Panc1 (cell line): ENCODE measurements at regions not wholly inside any gene's neighbourhood (a gene's known extent, or its start where the extent isn't known, plus 50 kb on each side); places are given as distances from the start of the nearest gene placed in this dataset.

Experiments
- ATAC-seq: fragments of 200-7000 bp; cut with Tn5 transposase; 2 replicates; pipeline ENCODE4 v1.9.1; 2020; ENCODE audit warnings: mild to moderate bottlenecking, moderate library complexity
- BruUV-seq: library from RNA; stranded (reverse); fragments of 400-500 nt; replicated peaks from 2 replicates; lab custom pipeline; 2021; lab: Mats Ljungman, UMichigan
- CTCF ChIA-PET: fragments of 300-600 bp; sonication (Branson Sonifier 250); formaldehyde crosslinking; loops from one replicate; lab custom pipeline; 2022; ENCODE audit warnings: antibody characterized with exemption; lab: Charles Lee
- POLR2A ChIA-PET: fragments of 300-600 bp; sonication (Branson Sonifier 250); formaldehyde crosslinking; loops from one replicate; lab custom pipeline; 2022; ENCODE audit warnings: antibody characterized with exemption; lab: Charles Lee
- DNase-seq: peaks from one replicate; pipeline ENCODE4 v3.0.0-alpha.2; 2010; ENCODE audit warnings: low read depth, low spot score
- H3K27ac ChIP-seq: 2 replicates; pipeline ENCODE4 v1.5.1; 2011; ENCODE audit warnings: mild to moderate bottlenecking, low read length, inconsistent platforms
- H3K27me3 ChIP-seq: fragments of 200-500 bp; sonication (Bioruptor generic); 2 replicates; pipeline ENCODE4 v1.6.0; 2014; ENCODE audit warnings: low read length, inconsistent platforms; ENCODE audit not compliant: control insufficient read depth, insufficient read depth
- H3K36me3 ChIP-seq: fragments of 200-500 bp; sonication (Bioruptor generic); 2 replicates; pipeline ENCODE4 v1.5.1; 2014; ENCODE audit warnings: inconsistent platforms, mild to moderate bottlenecking, low read length, moderate library complexity; ENCODE audit not compliant: control insufficient read depth, insufficient read depth
- H3K4me1 ChIP-seq: 2 replicates; pipeline ENCODE4 v1.5.1; 2011; ENCODE audit warnings: inconsistent platforms, mild to moderate bottlenecking, low read length, moderate library complexity; ENCODE audit not compliant: control insufficient read depth, insufficient read depth
- H3K4me3 ChIP-seq, 2 experiments: 2 replicates each; pipeline ENCODE4 v1.5.1; 2011 to 2012; ENCODE audit warnings: low read depth in 2 of 2, low read length in 2 of 2, mild to moderate bottlenecking in 2 of 2, inconsistent platforms in 1 of 2, moderate library complexity in 1 of 2
- H3K9me3 ChIP-seq: fragments of 200-500 bp; sonication (Bioruptor generic); 2 replicates; pipeline ENCODE4 v1.5.1; 2014; ENCODE audit warnings: low read depth, mild to moderate bottlenecking, inconsistent platforms, low read length, moderate library complexity; ENCODE audit not compliant: control insufficient read depth, insufficient read depth
- POLR2AphosphoS5 ChIP-seq: IDR thresholded peaks from 2 replicates; pipeline ENCODE4 v1.6.1; 2012; ENCODE audit warnings: mild to moderate bottlenecking, low read depth, low read length, moderate library complexity
- SIN3A ChIP-seq: IDR thresholded peaks from 2 replicates; pipeline ENCODE4 v1.6.1; 2012; ENCODE audit warnings: low read depth, mild to moderate bottlenecking, low read length, moderate library complexity, borderline replicate concordance; ENCODE audit not compliant: insufficient read depth
- TCF7L2 ChIP-seq: IDR thresholded peaks from 2 replicates; pipeline ENCODE4 v1.6.1; 2011; ENCODE audit warnings: mild to moderate bottlenecking, low read depth, low read length, inconsistent platforms
- in situ Hi-C: cut with HindIII; loops from 2 replicates; pipeline ENCODE4 v1.10.0; 2016; ENCODE audit warnings: low sequenced_read_pairs, low pct_unique_long_range_greater_than_20kb
- intact Hi-C: fragments of 100-400 bp; cut with micrococcal nuclease; formaldehyde crosslinking; loops from one replicate; pipeline ENCODE4 v1.10.0; 2022; ENCODE audit not compliant: unreplicated experiment
- TF ChIP-seq, protein P1 (sequence below): fragments of 450-650 bp; IDR thresholded peaks from 2 replicates; pipeline ENCODE4 v1.5.1; 2017; ENCODE audit warnings: mild to moderate bottlenecking
- TF ChIP-seq, protein P2 (sequence below), 2 experiments: IDR thresholded peaks; 2 replicates each; pipeline ENCODE4 v1.6.1; 2011 to 2012; ENCODE audit warnings: low read depth in 2 of 2, control low read depth in 1 of 2, low read length in 1 of 2, mild to moderate bottlenecking in 1 of 2, moderate library complexity in 1 of 2; ENCODE audit not compliant: insufficient read depth in 1 of 2

DNA sequence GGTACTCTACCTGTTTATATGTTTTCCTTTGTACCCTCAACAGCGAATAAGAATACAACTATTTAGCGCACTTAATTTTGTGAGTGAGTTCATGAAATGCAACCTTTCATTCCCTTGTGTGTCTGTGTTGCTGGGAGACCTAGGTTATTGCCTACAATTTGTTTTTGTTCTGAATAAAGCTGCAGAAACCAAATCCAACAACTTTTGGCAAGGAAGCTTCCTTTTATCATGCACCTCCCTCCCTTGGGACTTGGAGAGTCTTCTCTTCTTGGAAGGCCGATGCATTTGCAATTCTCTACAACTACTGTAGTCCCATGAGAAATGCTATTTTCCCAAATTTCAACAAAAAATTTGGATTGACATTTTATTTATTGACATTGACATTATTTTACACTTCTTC lies 1002.4 kb upstream of the CADM2 start:
- no peaks in the 10 kb centered on the region for H3K36me3 ChIP-seq
- no peak overlapping the region for H3K27ac ChIP-seq
- intact Hi-C loops (no loop called here), in situ Hi-C loops (no loop called here)
- ATAC-seq (no peak), DNase-seq (no peak)
- H3K9me3 ChIP-seq = no peaks in the 10 kb centered on the region
- TF ChIP-seq TCF7L2 = no peak
- TF ChIP-seq SIN3A = no peak
- TF ChIP-seq, protein P1, sequence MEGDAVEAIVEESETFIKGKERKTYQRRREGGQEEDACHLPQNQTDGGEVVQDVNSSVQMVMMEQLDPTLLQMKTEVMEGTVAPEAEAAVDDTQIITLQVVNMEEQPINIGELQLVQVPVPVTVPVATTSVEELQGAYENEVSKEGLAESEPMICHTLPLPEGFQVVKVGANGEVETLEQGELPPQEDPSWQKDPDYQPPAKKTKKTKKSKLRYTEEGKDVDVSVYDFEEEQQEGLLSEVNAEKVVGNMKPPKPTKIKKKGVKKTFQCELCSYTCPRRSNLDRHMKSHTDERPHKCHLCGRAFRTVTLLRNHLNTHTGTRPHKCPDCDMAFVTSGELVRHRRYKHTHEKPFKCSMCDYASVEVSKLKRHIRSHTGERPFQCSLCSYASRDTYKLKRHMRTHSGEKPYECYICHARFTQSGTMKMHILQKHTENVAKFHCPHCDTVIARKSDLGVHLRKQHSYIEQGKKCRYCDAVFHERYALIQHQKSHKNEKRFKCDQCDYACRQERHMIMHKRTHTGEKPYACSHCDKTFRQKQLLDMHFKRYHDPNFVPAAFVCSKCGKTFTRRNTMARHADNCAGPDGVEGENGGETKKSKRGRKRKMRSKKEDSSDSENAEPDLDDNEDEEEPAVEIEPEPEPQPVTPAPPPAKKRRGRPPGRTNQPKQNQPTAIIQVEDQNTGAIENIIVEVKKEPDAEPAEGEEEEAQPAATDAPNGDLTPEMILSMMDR = no peak
- TF ChIP-seq, protein P2, sequence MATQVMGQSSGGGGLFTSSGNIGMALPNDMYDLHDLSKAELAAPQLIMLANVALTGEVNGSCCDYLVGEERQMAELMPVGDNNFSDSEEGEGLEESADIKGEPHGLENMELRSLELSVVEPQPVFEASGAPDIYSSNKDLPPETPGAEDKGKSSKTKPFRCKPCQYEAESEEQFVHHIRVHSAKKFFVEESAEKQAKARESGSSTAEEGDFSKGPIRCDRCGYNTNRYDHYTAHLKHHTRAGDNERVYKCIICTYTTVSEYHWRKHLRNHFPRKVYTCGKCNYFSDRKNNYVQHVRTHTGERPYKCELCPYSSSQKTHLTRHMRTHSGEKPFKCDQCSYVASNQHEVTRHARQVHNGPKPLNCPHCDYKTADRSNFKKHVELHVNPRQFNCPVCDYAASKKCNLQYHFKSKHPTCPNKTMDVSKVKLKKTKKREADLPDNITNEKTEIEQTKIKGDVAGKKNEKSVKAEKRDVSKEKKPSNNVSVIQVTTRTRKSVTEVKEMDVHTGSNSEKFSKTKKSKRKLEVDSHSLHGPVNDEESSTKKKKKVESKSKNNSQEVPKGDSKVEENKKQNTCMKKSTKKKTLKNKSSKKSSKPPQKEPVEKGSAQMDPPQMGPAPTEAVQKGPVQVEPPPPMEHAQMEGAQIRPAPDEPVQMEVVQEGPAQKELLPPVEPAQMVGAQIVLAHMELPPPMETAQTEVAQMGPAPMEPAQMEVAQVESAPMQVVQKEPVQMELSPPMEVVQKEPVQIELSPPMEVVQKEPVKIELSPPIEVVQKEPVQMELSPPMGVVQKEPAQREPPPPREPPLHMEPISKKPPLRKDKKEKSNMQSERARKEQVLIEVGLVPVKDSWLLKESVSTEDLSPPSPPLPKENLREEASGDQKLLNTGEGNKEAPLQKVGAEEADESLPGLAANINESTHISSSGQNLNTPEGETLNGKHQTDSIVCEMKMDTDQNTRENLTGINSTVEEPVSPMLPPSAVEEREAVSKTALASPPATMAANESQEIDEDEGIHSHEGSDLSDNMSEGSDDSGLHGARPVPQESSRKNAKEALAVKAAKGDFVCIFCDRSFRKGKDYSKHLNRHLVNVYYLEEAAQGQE (IDR thresholded peaks at IDR 0.05; ENCODE audit: insufficient read depth in 1 of 2, low read depth in 2 of 2, low read length in 1 of 2) = no peak
- no peak for TF ChIP-seq POLR2AphosphoS5
- ChIA-PET CTCF (no interaction called here), POLR2A (no interaction called here)
- no peak overlapping the region for H3K4me3 ChIP-seq
- no TSS peak for BruUV-seq
- H3K27me3 ChIP-seq = no peaks in the 10 kb centered on the region
- no peaks in the 10 kb centered on the region for H3K4me1 ChIP-seq

DNA sequence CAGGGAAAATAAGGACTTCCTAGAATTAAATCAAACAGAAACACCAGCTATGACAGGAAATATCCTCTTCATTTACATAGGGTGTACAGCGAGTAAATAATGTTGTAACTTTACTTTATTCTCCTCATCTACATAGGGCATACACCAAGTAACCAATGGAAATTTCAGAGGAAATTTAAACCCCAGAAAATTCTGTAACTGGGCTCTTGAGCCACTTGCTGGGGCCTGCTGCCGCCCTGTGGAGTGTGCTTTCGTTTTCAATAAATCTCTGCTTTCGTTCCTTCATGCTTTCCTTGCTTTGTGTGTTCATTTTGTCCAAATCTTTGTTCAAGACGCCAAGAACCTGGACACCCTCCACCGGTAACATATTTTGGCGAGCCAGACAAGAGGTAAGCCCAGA lies 990.4 kb upstream of the CADM2 start:
- POLR2A ChIA-PET = no interaction called here
- in situ Hi-C loops (no loop called here), intact Hi-C loops (no loop called here)
- BruUV-seq = no TSS peak
- Histone ChIP-seq H3K4me3 (peak overlapping the region; percentile 11 to 38; a peak in 3 of 4 replicates), H3K27ac (peak overlapping the region; percentile 73; the same call in 1 of the 2 replicates), H3K36me3 (no peaks in the 10 kb centered on the region), H3K4me1 (no peaks in the 10 kb centered on the region; the same call in 1 of the 2 replicates), H3K9me3 (no peaks in the 10 kb centered on the region), H3K27me3 (no peaks in the 10 kb centered on the region)
- TF ChIP-seq SIN3A (no peak), TCF7L2 (no peak)
- TF ChIP-seq, protein P1 = peak; percentile 62
- DNase-seq (no peak), ATAC-seq (no peak)
- CTCF ChIA-PET = no interaction called here
